ENCODE measurements at regions not wholly inside any gene's neighbourhood (a gene's known extent, or its start where the extent isn't known, plus 50 kb on each side); places are given as distances from the start of the nearest gene placed in this dataset.

- no peaks in the 10 kb centered on the region for H3K27me3 ChIP-seq (replicated peaks; ENCODE audit: control insufficient read depth, insufficient read depth, low read length, poor library complexity, severe bottlenecking)
- no peak overlapping the region for H3K4me3 ChIP-seq (ENCODE audit: insufficient read depth, low read depth, low read length, poor library complexity, severe bottlenecking)
- no peaks in the 10 kb centered on the region for H3K9me3 ChIP-seq (ENCODE audit: control insufficient read depth, low read length)
- H3K27ac ChIP-seq (ENCODE audit: insufficient read depth, low read length, poor library complexity, severe bottlenecking), result no peak overlapping the region
- no peaks in the 10 kb centered on the region for H3K36me3 ChIP-seq (ENCODE audit: control insufficient read depth, insufficient read depth, low read length)
- peaks cover 8% of the 10 kb centered on the region for H3K4me1 ChIP-seq (ENCODE audit: control insufficient read depth, insufficient read depth, low read length, poor library complexity, severe bottlenecking)
- DNase-seq, result no peak
These were observed 66.9 kb upstream of the TNRC6C start for GRCh38 chr17:77891602-77892001.

GRCh38 chr17:77892031-77892430 is 66.5 kb upstream of the TNRC6C start:
- H3K9me3 ChIP-seq (ENCODE audit: control insufficient read depth, low read length), result no peaks in the 10 kb centered on the region
- no peak overlapping the region for H3K27ac ChIP-seq (ENCODE audit: insufficient read depth, low read length, poor library complexity, severe bottlenecking)
- no peak overlapping the region for H3K4me3 ChIP-seq (ENCODE audit: insufficient read depth, low read depth, low read length, poor library complexity, severe bottlenecking)
- peaks cover 8% of the 10 kb centered on the region for H3K4me1 ChIP-seq (ENCODE audit: control insufficient read depth, insufficient read depth, low read length, poor library complexity, severe bottlenecking)
- DNase-seq, result no peak
- no peaks in the 10 kb centered on the region for H3K36me3 ChIP-seq (ENCODE audit: control insufficient read depth, insufficient read depth, low read length)
- H3K27me3 ChIP-seq (replicated peaks; ENCODE audit: control insufficient read depth, insufficient read depth, low read length, poor library complexity, severe bottlenecking), result no peaks in the 10 kb centered on the region

GRCh38 chr17:77892469-77893143 is 65.9 kb upstream of the TNRC6C start:
- no peak for DNase-seq
- H3K9me3 ChIP-seq (ENCODE audit: control insufficient read depth, low read length), result no peaks in the 10 kb centered on the region
- H3K27ac ChIP-seq (ENCODE audit: insufficient read depth, low read length, poor library complexity, severe bottlenecking), result no peak overlapping the region
- H3K27me3 ChIP-seq (replicated peaks; ENCODE audit: control insufficient read depth, insufficient read depth, low read length, poor library complexity, severe bottlenecking), result no peaks in the 10 kb centered on the region
- peaks cover 2% of the 10 kb centered on the region for H3K4me1 ChIP-seq (ENCODE audit: control insufficient read depth, insufficient read depth, low read length, poor library complexity, severe bottlenecking)
- H3K4me3 ChIP-seq (ENCODE audit: insufficient read depth, low read depth, low read length, poor library complexity, severe bottlenecking), result no peak overlapping the region
- H3K36me3 ChIP-seq (ENCODE audit: control insufficient read depth, insufficient read depth, low read length), result no peaks in the 10 kb centered on the region

DNA sequence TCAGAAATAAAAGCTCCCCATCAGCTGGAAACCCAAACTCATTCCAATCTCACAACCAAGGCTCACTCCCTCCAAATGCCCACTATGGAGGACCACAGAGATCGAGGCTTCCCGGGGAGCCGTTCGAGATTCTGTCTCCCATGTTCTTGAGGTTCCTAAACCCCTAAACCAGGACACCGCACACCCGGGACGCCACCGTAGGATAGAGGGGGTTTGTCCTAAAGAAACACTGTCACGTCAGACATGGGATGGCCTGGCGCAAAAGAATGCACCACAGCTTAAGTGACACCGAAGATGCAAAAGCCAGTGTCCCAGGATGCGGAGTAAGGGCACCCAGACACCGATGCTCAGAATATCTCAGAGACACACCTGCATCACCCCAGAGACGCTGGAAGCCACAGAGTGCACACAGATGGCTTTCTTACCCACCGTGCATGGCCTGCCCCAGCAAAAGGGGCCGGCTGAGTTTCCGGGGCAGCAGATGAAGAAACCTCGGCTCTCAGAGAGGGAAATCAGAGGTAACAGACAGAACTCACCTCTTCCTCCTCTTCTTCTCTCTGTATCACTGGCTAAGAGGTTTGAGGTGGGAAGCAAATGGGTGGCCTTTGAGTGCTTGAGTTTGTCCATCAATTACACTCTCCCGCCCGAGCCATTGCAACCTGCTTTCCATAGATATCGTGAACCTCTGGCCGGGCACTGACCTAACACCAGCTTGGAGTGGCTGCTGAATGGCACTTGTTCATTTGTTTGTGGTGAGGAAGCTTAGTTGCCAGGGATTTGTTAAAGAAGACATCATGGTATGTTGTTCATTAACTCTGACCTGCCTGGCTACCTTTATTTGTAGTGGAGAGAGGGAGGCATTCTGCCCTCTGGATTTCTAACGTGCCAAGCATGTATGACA is 65.1 kb upstream of the TNRC6C start:
- H3K9me3 ChIP-seq (ENCODE audit: control insufficient read depth, low read length), result no peaks in the 10 kb centered on the region
- no peak overlapping the region for H3K27ac ChIP-seq (ENCODE audit: insufficient read depth, low read length, poor library complexity, severe bottlenecking)
- no peak overlapping the region for H3K4me3 ChIP-seq (ENCODE audit: insufficient read depth, low read depth, low read length, poor library complexity, severe bottlenecking)
- no peaks in the 10 kb centered on the region for H3K4me1 ChIP-seq (ENCODE audit: control insufficient read depth, insufficient read depth, low read length, poor library complexity, severe bottlenecking)
- DNase-seq, result no peak
- no peaks in the 10 kb centered on the region for H3K27me3 ChIP-seq (replicated peaks; ENCODE audit: control insufficient read depth, insufficient read depth, low read length, poor library complexity, severe bottlenecking)
- no peaks in the 10 kb centered on the region for H3K36me3 ChIP-seq (ENCODE audit: control insufficient read depth, insufficient read depth, low read length)

DNA sequence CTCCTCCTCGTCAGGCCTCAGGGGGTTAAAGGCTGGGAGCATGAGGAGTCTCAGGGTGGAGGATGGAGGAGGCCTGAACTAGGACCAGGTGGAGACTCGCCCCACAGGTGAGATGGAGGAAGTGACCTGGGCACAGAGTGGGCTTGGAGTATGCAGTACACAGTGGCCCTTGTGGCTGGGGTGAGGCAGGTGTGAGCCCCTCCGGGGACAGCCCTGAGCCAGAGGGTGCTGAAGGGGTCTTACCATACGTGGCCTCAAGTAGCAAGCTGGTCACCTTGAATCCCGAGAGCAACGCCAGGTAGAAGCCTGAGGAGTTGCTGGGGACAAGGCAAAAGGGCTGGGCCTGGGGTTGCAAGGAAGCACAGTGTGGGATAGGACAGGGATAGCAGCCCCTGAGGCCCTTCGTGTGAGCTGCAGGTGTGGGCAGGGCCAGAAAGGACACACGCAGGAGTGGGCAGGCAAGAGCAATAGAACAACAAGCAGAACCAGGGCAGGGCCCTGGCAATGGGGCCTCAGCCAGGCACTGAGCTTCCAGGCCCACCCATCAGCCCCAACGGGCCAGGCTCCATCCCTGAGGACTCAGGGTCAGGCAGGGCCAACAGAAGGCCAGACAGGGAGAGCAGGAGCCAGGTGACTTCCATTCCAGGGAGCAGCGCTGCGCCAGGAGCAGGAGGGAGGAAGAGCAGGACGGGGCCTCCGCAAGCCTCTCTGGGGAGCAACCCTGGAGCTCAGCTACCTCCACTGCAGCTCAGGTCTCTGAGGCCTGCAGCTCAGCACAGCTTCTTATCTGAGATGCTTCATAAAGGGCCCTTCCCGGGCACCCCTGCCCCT is 64.2 kb upstream of the TNRC6C start:
- DNase-seq, result no peak
- Histone ChIP-seq H3K4me1 (ENCODE audit: control insufficient read depth, insufficient read depth, low read length, poor library complexity, severe bottlenecking) (no peaks in the 10 kb centered on the region), H3K9me3 (ENCODE audit: control insufficient read depth, low read length) (no peaks in the 10 kb centered on the region), H3K4me3 (ENCODE audit: insufficient read depth, low read depth, low read length, poor library complexity, severe bottlenecking) (no peak overlapping the region), H3K27me3 (replicated peaks; ENCODE audit: control insufficient read depth, insufficient read depth, low read length, poor library complexity, severe bottlenecking) (no peaks in the 10 kb centered on the region), H3K27ac (ENCODE audit: insufficient read depth, low read length, poor library complexity, severe bottlenecking) (no peak overlapping the region), H3K36me3 (ENCODE audit: control insufficient read depth, insufficient read depth, low read length) (no peaks in the 10 kb centered on the region)

GRCh38 chr17:77897741-77898301 is 60.7 kb upstream of the TNRC6C start:
- H3K4me3 ChIP-seq (ENCODE audit: insufficient read depth, low read depth, low read length, poor library complexity, severe bottlenecking), result no peak overlapping the region
- H3K27ac ChIP-seq (ENCODE audit: insufficient read depth, low read length, poor library complexity, severe bottlenecking), result no peak overlapping the region
- no peak for DNase-seq
- H3K36me3 ChIP-seq (ENCODE audit: control insufficient read depth, insufficient read depth, low read length), result no peaks in the 10 kb centered on the region
- H3K27me3 ChIP-seq (replicated peaks; ENCODE audit: control insufficient read depth, insufficient read depth, low read length, poor library complexity, severe bottlenecking), result no peaks in the 10 kb centered on the region
- H3K4me1 ChIP-seq (ENCODE audit: control insufficient read depth, insufficient read depth, low read length, poor library complexity, severe bottlenecking), result no peaks in the 10 kb centered on the region
- no peaks in the 10 kb centered on the region for H3K9me3 ChIP-seq (ENCODE audit: control insufficient read depth, low read length)

DNA sequence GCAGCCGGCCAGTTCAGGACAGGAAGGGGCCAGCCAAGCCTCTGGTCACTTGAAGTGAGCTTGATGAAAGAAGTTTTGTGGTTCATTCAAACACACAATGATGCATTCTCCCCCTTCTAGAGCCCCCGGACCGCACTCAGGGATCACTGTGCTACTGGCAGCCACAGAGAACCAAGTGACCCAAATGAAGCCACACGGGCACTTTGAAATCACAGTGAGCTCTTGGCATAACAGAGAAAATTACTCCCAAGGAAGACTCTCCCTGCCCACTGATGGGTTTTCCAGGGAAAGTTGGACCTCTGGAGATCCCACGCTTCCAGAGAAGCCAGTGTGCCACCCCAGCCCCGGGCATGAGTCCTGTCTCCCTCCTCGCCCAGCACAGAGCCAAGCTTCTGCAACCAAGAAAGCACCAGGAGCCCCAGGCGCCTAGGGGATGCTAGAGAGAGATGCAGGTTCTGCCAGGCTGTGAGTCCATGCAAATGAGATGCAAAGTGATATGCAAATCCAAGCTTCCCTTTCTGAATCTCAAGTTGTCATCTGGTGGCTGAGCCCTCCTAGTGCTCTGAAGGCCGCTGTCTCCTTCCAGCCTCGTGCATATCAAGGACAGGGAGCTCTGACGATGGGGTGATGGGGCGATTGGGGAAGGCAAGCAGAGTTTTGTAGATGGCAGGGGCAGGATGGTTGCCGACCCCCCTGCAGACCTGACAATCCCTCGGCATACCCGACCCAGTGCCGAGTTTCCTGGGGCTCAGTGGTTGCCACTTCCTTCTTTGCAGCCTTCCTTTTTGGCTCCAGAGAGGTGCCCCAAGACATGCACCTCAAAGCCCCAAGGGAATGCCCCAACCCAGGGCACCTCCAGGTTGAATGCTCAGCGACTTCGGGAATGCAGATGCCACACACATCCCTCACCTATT is 59.7 kb upstream of the TNRC6C start:
- no peak for DNase-seq
- no peak overlapping the region for H3K27ac ChIP-seq (ENCODE audit: insufficient read depth, low read length, poor library complexity, severe bottlenecking)
- H3K36me3 ChIP-seq (ENCODE audit: control insufficient read depth, insufficient read depth, low read length), result no peaks in the 10 kb centered on the region
- no peaks in the 10 kb centered on the region for H3K9me3 ChIP-seq (ENCODE audit: control insufficient read depth, low read length)
- H3K27me3 ChIP-seq (replicated peaks; ENCODE audit: control insufficient read depth, insufficient read depth, low read length, poor library complexity, severe bottlenecking), result no peaks in the 10 kb centered on the region
- H3K4me1 ChIP-seq (ENCODE audit: control insufficient read depth, insufficient read depth, low read length, poor library complexity, severe bottlenecking), result no peaks in the 10 kb centered on the region
- H3K4me3 ChIP-seq (ENCODE audit: insufficient read depth, low read depth, low read length, poor library complexity, severe bottlenecking), result no peak overlapping the region

GRCh38 chr17:77899498-77899897 is 59.0 kb upstream of the TNRC6C start:
- Histone ChIP-seq H3K27ac (ENCODE audit: insufficient read depth, low read length, poor library complexity, severe bottlenecking) (no peak overlapping the region), H3K27me3 (replicated peaks; ENCODE audit: control insufficient read depth, insufficient read depth, low read length, poor library complexity, severe bottlenecking) (no peaks in the 10 kb centered on the region), H3K4me3 (ENCODE audit: insufficient read depth, low read depth, low read length, poor library complexity, severe bottlenecking) (no peak overlapping the region), H3K36me3 (ENCODE audit: control insufficient read depth, insufficient read depth, low read length) (no peaks in the 10 kb centered on the region), H3K9me3 (ENCODE audit: control insufficient read depth, low read length) (no peaks in the 10 kb centered on the region), H3K4me1 (ENCODE audit: control insufficient read depth, insufficient read depth, low read length, poor library complexity, severe bottlenecking) (no peaks in the 10 kb centered on the region)
- no peak for DNase-seq

- DNase-seq, result no peak
- Histone ChIP-seq H3K36me3 (ENCODE audit: control insufficient read depth, insufficient read depth, low read length) (no peaks in the 10 kb centered on the region), H3K27ac (ENCODE audit: insufficient read depth, low read length, poor library complexity, severe bottlenecking) (no peak overlapping the region), H3K4me3 (ENCODE audit: insufficient read depth, low read depth, low read length, poor library complexity, severe bottlenecking) (no peak overlapping the region), H3K4me1 (ENCODE audit: control insufficient read depth, insufficient read depth, low read length, poor library complexity, severe bottlenecking) (no peaks in the 10 kb centered on the region), H3K9me3 (ENCODE audit: control insufficient read depth, low read length) (no peaks in the 10 kb centered on the region), H3K27me3 (replicated peaks; ENCODE audit: control insufficient read depth, insufficient read depth, low read length, poor library complexity, severe bottlenecking) (no peaks in the 10 kb centered on the region)
These were observed 57.0 kb upstream of the TNRC6C start for GRCh38 chr17:77901481-77901880.

Measured in effector memory CD4-positive, alpha-beta T cell (primary cell).